ENCODE measurements at regions not wholly inside any gene's neighbourhood (a gene's known extent, or its start where the extent isn't known, plus 50 kb on each side); places are given as distances from the start of the nearest gene placed in this dataset.

DNA sequence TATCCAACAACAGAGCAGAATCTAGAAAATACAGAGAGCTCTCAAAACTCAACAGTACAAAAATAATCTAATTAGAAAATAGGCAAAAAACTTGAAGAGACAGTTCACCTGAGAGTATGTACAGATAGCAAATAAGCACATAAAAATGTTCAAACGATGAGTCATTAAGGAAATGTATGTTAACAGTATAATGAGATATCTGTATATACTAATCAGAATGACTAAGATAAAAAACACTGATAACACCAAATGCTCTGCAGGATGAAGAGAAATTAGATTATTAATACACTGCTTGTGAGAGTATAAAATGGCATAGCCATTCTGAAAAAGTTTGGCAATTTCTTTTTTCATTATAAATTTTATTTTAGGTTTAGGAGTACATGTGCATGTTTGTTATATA, 1307.6 kb upstream of the GOT2 start:
- no peaks in the 10 kb centered on the region for H3K27me3 ChIP-seq (replicated peaks; ENCODE audit: insufficient read depth)

DNA sequence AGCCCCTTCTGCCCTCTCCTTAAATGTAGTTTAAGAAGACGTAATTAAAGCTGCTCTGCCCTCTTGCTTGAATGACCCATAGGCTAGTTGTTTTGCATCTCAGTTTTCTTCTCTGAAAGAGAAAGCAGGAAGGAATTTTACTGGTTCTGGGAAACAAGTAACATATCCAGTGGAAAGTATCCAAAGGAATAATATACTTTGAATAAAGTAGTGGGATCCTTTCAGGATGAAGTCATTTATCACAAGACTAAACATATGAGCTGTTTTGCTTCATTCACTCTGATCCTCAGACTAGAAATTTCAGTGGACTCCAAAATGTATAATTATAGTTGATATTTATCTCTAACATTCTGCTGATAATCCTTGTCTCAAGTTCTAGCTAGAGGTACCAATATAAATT, 1297.6 kb upstream of the GOT2 start:
- Histone ChIP-seq H3K36me3 (no peaks in the 10 kb centered on the region), H3K4me1 (replicated peaks) (no peaks in the 10 kb centered on the region), H3K9me3 (no peaks in the 10 kb centered on the region), H3K4me3 (no peak overlapping the region), H3K27ac (no peak overlapping the region), H3K27me3 (replicated peaks; ENCODE audit: insufficient read depth) (no peaks in the 10 kb centered on the region)
- TF ChIP-seq, protein P1, sequence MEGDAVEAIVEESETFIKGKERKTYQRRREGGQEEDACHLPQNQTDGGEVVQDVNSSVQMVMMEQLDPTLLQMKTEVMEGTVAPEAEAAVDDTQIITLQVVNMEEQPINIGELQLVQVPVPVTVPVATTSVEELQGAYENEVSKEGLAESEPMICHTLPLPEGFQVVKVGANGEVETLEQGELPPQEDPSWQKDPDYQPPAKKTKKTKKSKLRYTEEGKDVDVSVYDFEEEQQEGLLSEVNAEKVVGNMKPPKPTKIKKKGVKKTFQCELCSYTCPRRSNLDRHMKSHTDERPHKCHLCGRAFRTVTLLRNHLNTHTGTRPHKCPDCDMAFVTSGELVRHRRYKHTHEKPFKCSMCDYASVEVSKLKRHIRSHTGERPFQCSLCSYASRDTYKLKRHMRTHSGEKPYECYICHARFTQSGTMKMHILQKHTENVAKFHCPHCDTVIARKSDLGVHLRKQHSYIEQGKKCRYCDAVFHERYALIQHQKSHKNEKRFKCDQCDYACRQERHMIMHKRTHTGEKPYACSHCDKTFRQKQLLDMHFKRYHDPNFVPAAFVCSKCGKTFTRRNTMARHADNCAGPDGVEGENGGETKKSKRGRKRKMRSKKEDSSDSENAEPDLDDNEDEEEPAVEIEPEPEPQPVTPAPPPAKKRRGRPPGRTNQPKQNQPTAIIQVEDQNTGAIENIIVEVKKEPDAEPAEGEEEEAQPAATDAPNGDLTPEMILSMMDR (IDR thresholded peaks at IDR 0.05) = no peak
- no peak for TF ChIP-seq POLR2AphosphoS5 (IDR thresholded peaks at IDR 0.05)
- no peak for TF ChIP-seq POLR2A (IDR thresholded peaks at IDR 0.05)
- 74% methylated on average over 1 of the region's 1 CpG for WGBS
- no peak for DNase-seq (ENCODE audit: low spot score)
- intact Hi-C loops (cut with DNase I) = no loop called here

More for the DNA sequence above, 1307.6 kb upstream of the GOT2 start:
- TF ChIP-seq POLR2AphosphoS5 (IDR thresholded peaks at IDR 0.05) (no peak), POLR2A (IDR thresholded peaks at IDR 0.05) (no peak)
- TF ChIP-seq, protein P1 (IDR thresholded peaks at IDR 0.05) = no peak
- no peak for DNase-seq (ENCODE audit: low spot score)
- Histone ChIP-seq H3K27ac (no peak overlapping the region), H3K36me3 (no peaks in the 10 kb centered on the region), H3K9me3 (no peaks in the 10 kb centered on the region), H3K4me1 (replicated peaks) (no peaks in the 10 kb centered on the region), H3K4me3 (no peak overlapping the region)
- 18% methylated on average over 1 of the region's 1 CpG for WGBS
- intact Hi-C loops (cut with DNase I) = no loop called here

DNA sequence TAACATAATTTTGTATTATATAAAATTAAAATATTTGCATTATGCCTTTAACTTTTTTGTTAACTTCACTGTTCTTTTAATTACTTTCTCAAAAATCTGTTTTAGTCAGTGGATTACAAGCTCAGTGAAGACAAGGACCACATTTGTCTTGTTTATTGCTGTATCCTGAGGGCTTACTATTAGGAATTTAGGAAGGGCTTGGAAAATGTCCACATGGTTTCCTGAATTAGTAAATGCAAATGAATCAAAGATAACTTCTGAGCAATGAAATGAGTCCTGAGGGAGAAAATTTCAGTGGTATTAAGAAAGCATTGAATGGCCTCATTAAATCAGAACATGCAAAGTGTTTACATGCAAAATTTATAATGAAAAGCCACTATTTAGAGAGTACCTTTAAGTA, 1293.2 kb upstream of the GOT2 start:
- Histone ChIP-seq H3K27ac (no peak overlapping the region), H3K9me3 (no peaks in the 10 kb centered on the region), H3K27me3 (replicated peaks; ENCODE audit: insufficient read depth) (no peaks in the 10 kb centered on the region), H3K4me3 (no peak overlapping the region), H3K36me3 (no peaks in the 10 kb centered on the region), H3K4me1 (replicated peaks) (no peaks in the 10 kb centered on the region)
- TF ChIP-seq POLR2A (IDR thresholded peaks at IDR 0.05) (no peak), POLR2AphosphoS5 (IDR thresholded peaks at IDR 0.05) (no peak)
- TF ChIP-seq, protein P1 (IDR thresholded peaks at IDR 0.05) = no peak
- intact Hi-C loops (cut with DNase I) = no loop called here
- DNase-seq (ENCODE audit: low spot score) = no peak

DNA sequence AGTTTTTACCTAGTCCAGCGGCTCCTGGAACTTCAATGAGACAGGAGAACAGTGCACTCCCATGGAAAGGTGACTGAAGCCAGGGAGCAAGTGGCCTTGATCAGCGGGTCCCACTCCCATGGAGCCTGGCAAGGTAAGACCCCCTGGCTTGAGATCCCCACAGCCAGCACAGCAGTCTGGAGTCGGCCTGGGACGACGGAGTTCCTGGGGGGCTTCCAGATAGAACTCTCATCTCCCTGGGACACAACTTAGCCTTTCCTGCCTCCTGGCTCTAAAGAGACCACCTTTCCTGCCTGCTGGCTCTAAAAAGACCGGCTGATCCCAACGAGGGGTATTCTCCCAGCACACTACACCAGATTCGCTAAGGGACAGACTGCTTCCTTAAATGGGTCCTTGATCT, 1279.0 kb upstream of the GOT2 start:
- Histone ChIP-seq H3K9me3 (no peaks in the 10 kb centered on the region), H3K27me3 (replicated peaks; ENCODE audit: insufficient read depth) (no peaks in the 10 kb centered on the region), H3K4me3 (no peak overlapping the region), H3K4me1 (replicated peaks) (no peaks in the 10 kb centered on the region), H3K36me3 (no peaks in the 10 kb centered on the region), H3K27ac (no peak overlapping the region)
- no peak for DNase-seq (ENCODE audit: low spot score)
- intact Hi-C loops (cut with DNase I) = no loop called here
- 91% methylated on average over 8 of the region's 8 CpGs for WGBS
- TF ChIP-seq, protein P1 (IDR thresholded peaks at IDR 0.05) = no peak
- TF ChIP-seq POLR2A (IDR thresholded peaks at IDR 0.05) = no peak

DNA sequence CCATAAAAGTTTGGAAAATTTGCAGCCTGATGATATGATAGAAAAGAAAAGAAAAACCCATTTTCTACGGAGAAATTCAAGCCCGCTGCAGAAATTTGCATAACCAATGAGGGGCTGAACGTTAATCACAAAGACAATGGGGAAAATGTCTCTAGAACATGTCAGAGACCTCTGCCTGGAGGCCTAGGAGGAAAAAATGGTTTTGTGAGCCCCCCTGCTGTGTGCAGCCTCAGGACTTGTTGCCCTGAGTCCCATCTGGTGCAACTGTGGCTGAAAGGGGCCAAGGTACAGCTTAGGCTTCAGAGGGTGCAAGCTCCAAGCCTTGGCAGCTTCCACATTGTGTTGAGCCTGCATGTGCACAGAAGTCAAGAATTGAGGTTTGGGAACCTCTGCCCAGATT, 1267.4 kb upstream of the GOT2 start:
- no peak overlapping the region for H3K27ac ChIP-seq
- H3K27me3 ChIP-seq (replicated peaks; ENCODE audit: insufficient read depth) = no peaks in the 10 kb centered on the region
- WGBS = 56% methylated on average over 3 of the region's 3 CpGs
- intact Hi-C loops (cut with DNase I) = no loop called here
- no peak for DNase-seq (ENCODE audit: low spot score)
- no peak overlapping the region for H3K4me3 ChIP-seq
- no peaks in the 10 kb centered on the region for H3K4me1 ChIP-seq (replicated peaks)
- no peaks in the 10 kb centered on the region for H3K9me3 ChIP-seq
- TF ChIP-seq, protein P1 (IDR thresholded peaks at IDR 0.05) = no peak
- no peak for TF ChIP-seq POLR2AphosphoS5 (IDR thresholded peaks at IDR 0.05)
- no peak for TF ChIP-seq POLR2A (IDR thresholded peaks at IDR 0.05)
- no peaks in the 10 kb centered on the region for H3K36me3 ChIP-seq

Measured in prostate gland (tissue), 2 donors.